Stomach (tissue), 4 donors: ENCODE measurements at regions not wholly inside any gene's neighbourhood (a gene's known extent, or its start where the extent isn't known, plus 50 kb on each side); places are given as distances from the start of the nearest gene placed in this dataset.
"Not testable (repeated sequence)": the region's sequence is repeated elsewhere in the genome, so short reads cannot be mapped to it uniquely, and the experiment has no call there.

Source experiments
- CTCF ChIP-seq, 7 experiments: fragments of 450-650 bp in 4 of 7; fragments of 200-600 bp in 3 of 7; sonication (generic) in 3 of 7; IDR thresholded peaks; one replicate each; pipeline ENCODE4 v1.5.1; 2016 to 2019; ENCODE audit warnings: antibody characterized with exemption in 7 of 7, control low read depth in 2 of 7, mild to moderate bottlenecking in 1 of 7
- EP300 ChIP-seq: sonication (generic); formaldehyde crosslinking; IDR thresholded peaks from one replicate; pipeline ENCODE4 v1.6.1; 2017; ENCODE audit warnings: antibody characterized with exemption
- POLR2A ChIP-seq, 4 donors: fragments of 450-650 bp; IDR thresholded peaks; one replicate each; pipeline ENCODE4 v1.6.1; 2016; ENCODE audit warnings: antibody characterized with exemption in 4 of 4, control low read depth in 2 of 4, mild to moderate bottlenecking in 1 of 4, moderate library complexity in 1 of 4
- POLR2AphosphoS5 ChIP-seq, 3 donors: sonication (generic); formaldehyde crosslinking; IDR thresholded peaks; one replicate each; pipeline ENCODE4 v1.6.1; 2016; ENCODE audit warnings: antibody characterized with exemption in 3 of 3

- not testable (repeated sequence) for TF ChIP-seq EP300; CTCF (IDR thresholded peaks at IDR 0.05); POLR2A (IDR thresholded peaks at IDR 0.05); POLR2AphosphoS5 (IDR thresholded peaks at IDR 0.05)
These were observed 208.5 kb upstream of the PLGLB2 start for GRCh38 chr2:87539151-87539943.
